ENCODE measurements at regions not wholly inside any gene's neighbourhood (a gene's known extent, or its start where the extent isn't known, plus 50 kb on each side); places are given as distances from the start of the nearest gene placed in this dataset.

- Histone ChIP-seq H3K4me1 (ENCODE audit: control insufficient read depth, insufficient read depth, low read length) (peaks cover 23% of the 10 kb centered on the region), H3K9me3 (ENCODE audit: control insufficient read depth, low read length) (peaks cover 2% of the 10 kb centered on the region), H3K27me3 (replicated peaks; ENCODE audit: control insufficient read depth, insufficient read depth, low read length) (no peaks in the 10 kb centered on the region), H3K9ac (ENCODE audit: low read length) (no peak overlapping the region), H3K4me3 (ENCODE audit: low read length) (no peak overlapping the region), H3K36me3 (ENCODE audit: control insufficient read depth, insufficient read depth, low read length, severe bottlenecking) (no peaks in the 10 kb centered on the region)
- DNase-seq (ENCODE audit: low read depth) = no peak
These were observed 488.5 kb upstream of the MDFIC2 start for GRCh38 chr3:70800951-70801350.

- H3K36me3 ChIP-seq (ENCODE audit: control insufficient read depth, insufficient read depth, low read length, severe bottlenecking) = no peaks in the 10 kb centered on the region
- no peaks in the 10 kb centered on the region for H3K4me1 ChIP-seq (ENCODE audit: control insufficient read depth, insufficient read depth, low read length)
- no peak for DNase-seq (ENCODE audit: low read depth)
- no peaks in the 10 kb centered on the region for H3K27me3 ChIP-seq (replicated peaks; ENCODE audit: control insufficient read depth, insufficient read depth, low read length)
- no peaks in the 10 kb centered on the region for H3K9me3 ChIP-seq (ENCODE audit: control insufficient read depth, low read length)
- no peak overlapping the region for H3K9ac ChIP-seq (ENCODE audit: low read length)
- no peak overlapping the region for H3K4me3 ChIP-seq (ENCODE audit: low read length)
These were observed 477.4 kb upstream of the MDFIC2 start for GRCh38 chr3:70789878-70790277.

- H3K27me3 ChIP-seq (replicated peaks; ENCODE audit: control insufficient read depth, insufficient read depth, low read length) = no peaks in the 10 kb centered on the region
- DNase-seq (ENCODE audit: low read depth) = no peak
- H3K4me1 ChIP-seq (ENCODE audit: control insufficient read depth, insufficient read depth, low read length) = no peaks in the 10 kb centered on the region
- no peak overlapping the region for H3K9ac ChIP-seq (ENCODE audit: low read length)
- no peaks in the 10 kb centered on the region for H3K36me3 ChIP-seq (ENCODE audit: control insufficient read depth, insufficient read depth, low read length, severe bottlenecking)
- no peak overlapping the region for H3K4me3 ChIP-seq (ENCODE audit: low read length)
- no peaks in the 10 kb centered on the region for H3K9me3 ChIP-seq (ENCODE audit: control insufficient read depth, low read length)
These were observed 468.4 kb upstream of the MDFIC2 start for GRCh38 chr3:70780790-70781189.

- Histone ChIP-seq H3K4me1 (ENCODE audit: control insufficient read depth, insufficient read depth, low read length) (no peaks in the 10 kb centered on the region), H3K4me3 (ENCODE audit: low read length) (no peak overlapping the region), H3K9ac (ENCODE audit: low read length) (no peak overlapping the region), H3K36me3 (ENCODE audit: control insufficient read depth, insufficient read depth, low read length, severe bottlenecking) (no peaks in the 10 kb centered on the region), H3K27me3 (replicated peaks; ENCODE audit: control insufficient read depth, insufficient read depth, low read length) (no peaks in the 10 kb centered on the region), H3K9me3 (ENCODE audit: control insufficient read depth, low read length) (no peaks in the 10 kb centered on the region)
- no peak for DNase-seq (ENCODE audit: low read depth)
These were observed 466.9 kb upstream of the MDFIC2 start for GRCh38 chr3:70779296-70779695.

- Histone ChIP-seq H3K9ac (ENCODE audit: low read length) (no peak overlapping the region), H3K4me3 (ENCODE audit: low read length) (no peak overlapping the region), H3K36me3 (ENCODE audit: control insufficient read depth, insufficient read depth, low read length, severe bottlenecking) (no peaks in the 10 kb centered on the region), H3K27me3 (replicated peaks; ENCODE audit: control insufficient read depth, insufficient read depth, low read length) (no peaks in the 10 kb centered on the region), H3K9me3 (ENCODE audit: control insufficient read depth, low read length) (no peaks in the 10 kb centered on the region), H3K4me1 (ENCODE audit: control insufficient read depth, insufficient read depth, low read length) (no peaks in the 10 kb centered on the region)
- no peak for DNase-seq (ENCODE audit: low read depth)
These were observed 463.6 kb upstream of the MDFIC2 start for GRCh38 chr3:70776081-70776480.

- H3K4me1 ChIP-seq (ENCODE audit: control insufficient read depth, insufficient read depth, low read length) = no peaks in the 10 kb centered on the region
- H3K36me3 ChIP-seq (ENCODE audit: control insufficient read depth, insufficient read depth, low read length, severe bottlenecking) = no peaks in the 10 kb centered on the region
- no peaks in the 10 kb centered on the region for H3K9me3 ChIP-seq (ENCODE audit: control insufficient read depth, low read length)
- DNase-seq (ENCODE audit: low read depth) = no peak
- H3K4me3 ChIP-seq (ENCODE audit: low read length) = no peak overlapping the region
- H3K27me3 ChIP-seq (replicated peaks; ENCODE audit: control insufficient read depth, insufficient read depth, low read length) = no peaks in the 10 kb centered on the region
- H3K9ac ChIP-seq (ENCODE audit: low read length) = no peak overlapping the region
These were observed 462.8 kb upstream of the MDFIC2 start for GRCh38 chr3:70775257-70775656.

GRCh38 chr3:70774641-70775040 is 462.2 kb upstream of the MDFIC2 start:
- no peaks in the 10 kb centered on the region for H3K4me1 ChIP-seq (ENCODE audit: control insufficient read depth, insufficient read depth, low read length)
- H3K9me3 ChIP-seq (ENCODE audit: control insufficient read depth, low read length) = no peaks in the 10 kb centered on the region
- no peak for DNase-seq (ENCODE audit: low read depth)
- no peak overlapping the region for H3K9ac ChIP-seq (ENCODE audit: low read length)
- H3K36me3 ChIP-seq (ENCODE audit: control insufficient read depth, insufficient read depth, low read length, severe bottlenecking) = no peaks in the 10 kb centered on the region
- H3K27me3 ChIP-seq (replicated peaks; ENCODE audit: control insufficient read depth, insufficient read depth, low read length) = no peaks in the 10 kb centered on the region
- no peak overlapping the region for H3K4me3 ChIP-seq (ENCODE audit: low read length)

- peak; percentile 5 for DNase-seq (ENCODE audit: low read depth)
- no peaks in the 10 kb centered on the region for H3K4me1 ChIP-seq (ENCODE audit: control insufficient read depth, insufficient read depth, low read length)
- no peaks in the 10 kb centered on the region for H3K9me3 ChIP-seq (ENCODE audit: control insufficient read depth, low read length)
- H3K27me3 ChIP-seq (replicated peaks; ENCODE audit: control insufficient read depth, insufficient read depth, low read length) = no peaks in the 10 kb centered on the region
- H3K9ac ChIP-seq (ENCODE audit: low read length) = no peak overlapping the region
- no peaks in the 10 kb centered on the region for H3K36me3 ChIP-seq (ENCODE audit: control insufficient read depth, insufficient read depth, low read length, severe bottlenecking)
- no peak overlapping the region for H3K4me3 ChIP-seq (ENCODE audit: low read length)
These were observed 459.1 kb upstream of the MDFIC2 start for GRCh38 chr3:70771426-70772147.

GRCh38 chr3:70770650-70771049 is 458.2 kb upstream of the MDFIC2 start:
- Histone ChIP-seq H3K9me3 (ENCODE audit: control insufficient read depth, low read length) (no peaks in the 10 kb centered on the region), H3K36me3 (ENCODE audit: control insufficient read depth, insufficient read depth, low read length, severe bottlenecking) (no peaks in the 10 kb centered on the region), H3K27me3 (replicated peaks; ENCODE audit: control insufficient read depth, insufficient read depth, low read length) (no peaks in the 10 kb centered on the region), H3K4me3 (ENCODE audit: low read length) (no peak overlapping the region), H3K4me1 (ENCODE audit: control insufficient read depth, insufficient read depth, low read length) (no peaks in the 10 kb centered on the region), H3K9ac (ENCODE audit: low read length) (no peak overlapping the region)
- DNase-seq (ENCODE audit: low read depth) = no peak

GRCh38 chr3:70766301-70766700 is 453.9 kb upstream of the MDFIC2 start:
- no peaks in the 10 kb centered on the region for H3K36me3 ChIP-seq (ENCODE audit: control insufficient read depth, insufficient read depth, low read length, severe bottlenecking)
- no peaks in the 10 kb centered on the region for H3K4me1 ChIP-seq (ENCODE audit: control insufficient read depth, insufficient read depth, low read length)
- H3K27me3 ChIP-seq (replicated peaks; ENCODE audit: control insufficient read depth, insufficient read depth, low read length) = no peaks in the 10 kb centered on the region
- DNase-seq (ENCODE audit: low read depth) = no peak
- H3K9me3 ChIP-seq (ENCODE audit: control insufficient read depth, low read length) = no peaks in the 10 kb centered on the region
- no peak overlapping the region for H3K4me3 ChIP-seq (ENCODE audit: low read length)
- H3K9ac ChIP-seq (ENCODE audit: low read length) = no peak overlapping the region

GRCh38 chr3:70763894-70764293 is 451.5 kb upstream of the MDFIC2 start:
- no peaks in the 10 kb centered on the region for H3K36me3 ChIP-seq (ENCODE audit: control insufficient read depth, insufficient read depth, low read length, severe bottlenecking)
- no peak overlapping the region for H3K9ac ChIP-seq (ENCODE audit: low read length)
- no peaks in the 10 kb centered on the region for H3K27me3 ChIP-seq (replicated peaks; ENCODE audit: control insufficient read depth, insufficient read depth, low read length)
- H3K4me1 ChIP-seq (ENCODE audit: control insufficient read depth, insufficient read depth, low read length) = no peaks in the 10 kb centered on the region
- no peaks in the 10 kb centered on the region for H3K9me3 ChIP-seq (ENCODE audit: control insufficient read depth, low read length)
- DNase-seq (ENCODE audit: low read depth) = no peak
- H3K4me3 ChIP-seq (ENCODE audit: low read length) = no peak overlapping the region

GRCh38 chr3:70757658-70758057 is 445.2 kb upstream of the MDFIC2 start:
- Histone ChIP-seq H3K9ac (ENCODE audit: low read length) (no peak overlapping the region), H3K27me3 (replicated peaks; ENCODE audit: control insufficient read depth, insufficient read depth, low read length) (no peaks in the 10 kb centered on the region), H3K9me3 (ENCODE audit: control insufficient read depth, low read length) (no peaks in the 10 kb centered on the region), H3K4me3 (ENCODE audit: low read length) (no peak overlapping the region), H3K36me3 (ENCODE audit: control insufficient read depth, insufficient read depth, low read length, severe bottlenecking) (no peaks in the 10 kb centered on the region), H3K4me1 (ENCODE audit: control insufficient read depth, insufficient read depth, low read length) (peaks cover 10% of the 10 kb centered on the region)
- no peak for DNase-seq (ENCODE audit: low read depth)

All from adipocyte (in vitro differentiated cells).